BLaER1 treated with 17β-estradiol and CSF1 and Interleukin-3, amounts not matched to agents 10 nM and 100 nM (cell line): ENCODE measurements at regions not wholly inside any gene's neighbourhood (a gene's known extent, or its start where the extent isn't known, plus 50 kb on each side); places are given as distances from the start of the nearest gene placed in this dataset.

Experiments used
- H3K27ac ChIP-seq, 11 experiments: shearing (Covaris generic); formaldehyde crosslinking; 2 replicates each; pipeline ENCODE4 v1.8.1; 2022
- H3K27me3 ChIP-seq, 11 experiments: shearing (Covaris generic); formaldehyde crosslinking; 2 replicates each; pipeline ENCODE4 v1.8.1; 2022
- H3K36me3 ChIP-seq, 11 experiments: shearing (Covaris generic); formaldehyde crosslinking; 2 replicates each; pipeline ENCODE4 v1.8.1; 2022
- H3K4me1 ChIP-seq, 10 experiments: shearing (Covaris generic); formaldehyde crosslinking; 2 replicates each; pipeline ENCODE4 v1.8.1; 2022
- H3K4me2 ChIP-seq, 11 experiments: shearing (Covaris generic); formaldehyde crosslinking; 2 replicates each; pipeline ENCODE4 v1.8.1; 2022
- H3K4me3 ChIP-seq, 10 experiments: shearing (Covaris generic); formaldehyde crosslinking; 2 replicates each; pipeline ENCODE4 v1.8.1; 2022
- H3K9ac ChIP-seq, 11 experiments: shearing (Covaris generic); formaldehyde crosslinking; 2 replicates each; pipeline ENCODE4 v1.8.1; 2022
- H3K9me3 ChIP-seq, 11 experiments: shearing (Covaris generic); formaldehyde crosslinking; replicated peaks in 1 of 11; 2 replicates each; pipeline ENCODE4 v1.8.1; 2022
- H4K20me1 ChIP-seq, 11 experiments: shearing (Covaris generic); formaldehyde crosslinking; 2 replicates each; pipeline ENCODE4 v1.8.1; 2022
- Cebpa-rat ChIP-seq, 11 experiments: shearing (Covaris generic); IDR thresholded peaks; 2 replicates each; pipeline ENCODE4 v1.8.1; 2022

- Histone ChIP-seq H3K9me3 (no peaks in the 10 kb centered on the region), H3K36me3 (no peaks in the 10 kb centered on the region), H3K4me3 (no peak overlapping the region), H3K27ac (no peak overlapping the region), H3K9ac (no peak overlapping the region), H3K4me1 (peaks cover 17 to 30% (median 25%) of the 10 kb centered on the region in 10 experiments), H3K4me2 (no peak overlapping the region), H3K27me3 (peaks cover 0 to 87% (median 0%) of the 10 kb centered on the region in 11 experiments; a peak in 9 of 22 replicates), H4K20me1 (peaks cover 0 to 76% (median 0%) of the 10 kb centered on the region in 11 experiments; a peak in 12 of 22 replicates)
- TF ChIP-seq Cebpa-rat (IDR thresholded peaks at IDR 0.05) = no peak
These were observed 167.9 kb upstream of the B3GAT1 start for GRCh38 chr11:134579724-134580609.

GRCh38 chr11:134578807-134579723 is 167.0 kb upstream of the B3GAT1 start:
- Histone ChIP-seq H4K20me1 (peaks cover 0 to 70% (median 0%) of the 10 kb centered on the region in 11 experiments; a peak in 11 of 22 replicates), H3K36me3 (no peaks in the 10 kb centered on the region), H3K4me2 (no peak overlapping the region), H3K27me3 (peaks cover 0 to 78% (median 0%) of the 10 kb centered on the region in 11 experiments; a peak in 9 of 22 replicates), H3K9ac (no peak overlapping the region), H3K4me3 (no peak overlapping the region), H3K27ac (no peak overlapping the region), H3K4me1 (peaks cover 15 to 21% (median 17%) of the 10 kb centered on the region in 10 experiments), H3K9me3 (no peaks in the 10 kb centered on the region)
- TF ChIP-seq Cebpa-rat (IDR thresholded peaks at IDR 0.05) = no peak

- no peak overlapping the region for H3K27ac ChIP-seq
- H3K4me2 ChIP-seq = no peak overlapping the region
- H3K27me3 ChIP-seq = peaks cover 0 to 69% (median 0%) of the 10 kb centered on the region in 11 experiments; a peak in 9 of 22 replicates
- H3K4me3 ChIP-seq = no peak overlapping the region
- H3K36me3 ChIP-seq = no peaks in the 10 kb centered on the region
- no peak for TF ChIP-seq Cebpa-rat (IDR thresholded peaks at IDR 0.05)
- peaks cover 3 to 9% (median 5%) of the 10 kb centered on the region in 10 experiments for H3K4me1 ChIP-seq
- peaks cover 0 to 62% (median 0%) of the 10 kb centered on the region in 11 experiments; a peak in 10 of 22 replicates for H4K20me1 ChIP-seq
- H3K9ac ChIP-seq = no peak overlapping the region
- H3K9me3 ChIP-seq = no peaks in the 10 kb centered on the region
These were observed 165.8 kb upstream of the B3GAT1 start for GRCh38 chr11:134577751-134578395.

- no peak for TF ChIP-seq Cebpa-rat (IDR thresholded peaks at IDR 0.05)
- no peaks in the 10 kb centered on the region for H3K9me3 ChIP-seq
- H3K36me3 ChIP-seq = no peaks in the 10 kb centered on the region
- no peak overlapping the region for H3K9ac ChIP-seq
- peaks cover 0 to 57% (median 0%) of the 10 kb centered on the region in 11 experiments; a peak in 7 of 22 replicates for H3K27me3 ChIP-seq
- H3K4me1 ChIP-seq = no peaks in the 10 kb centered on the region
- H3K4me3 ChIP-seq = no peak overlapping the region
- peaks cover 0 to 50% (median 0%) of the 10 kb centered on the region in 11 experiments; a peak in 7 of 22 replicates for H4K20me1 ChIP-seq
- no peak overlapping the region for H3K4me2 ChIP-seq
- no peak overlapping the region for H3K27ac ChIP-seq
These were observed 164.7 kb upstream of the B3GAT1 start for GRCh38 chr11:134576721-134577171.

GRCh38 chr11:134576286-134576685 is 164.2 kb upstream of the B3GAT1 start:
- Histone ChIP-seq H3K9ac (no peak overlapping the region), H3K9me3 (no peaks in the 10 kb centered on the region), H3K4me1 (no peaks in the 10 kb centered on the region), H3K27ac (no peak overlapping the region), H4K20me1 (peaks cover 0 to 49% (median 0%) of the 10 kb centered on the region in 11 experiments; a peak in 7 of 22 replicates), H3K4me2 (no peak overlapping the region), H3K27me3 (peaks cover 0 to 53% (median 0%) of the 10 kb centered on the region in 11 experiments; a peak in 7 of 22 replicates), H3K4me3 (no peak overlapping the region), H3K36me3 (no peaks in the 10 kb centered on the region)
- TF ChIP-seq Cebpa-rat (IDR thresholded peaks at IDR 0.05) = no peak

- no peak for TF ChIP-seq Cebpa-rat (IDR thresholded peaks at IDR 0.05)
- peaks cover 0 to 47% (median 0%) of the 10 kb centered on the region in 11 experiments; a peak in 7 of 22 replicates for H3K27me3 ChIP-seq
These were observed 163.6 kb upstream of the B3GAT1 start for GRCh38 chr11:134575504-134576230.

GRCh38 chr11:134574947-134575346 is 162.9 kb upstream of the B3GAT1 start:
- Histone ChIP-seq H3K27ac (no peak overlapping the region), H3K36me3 (no peaks in the 10 kb centered on the region), H3K4me1 (no peaks in the 10 kb centered on the region), H3K4me2 (no peak overlapping the region), H3K9me3 (no peaks in the 10 kb centered on the region), H3K9ac (no peak overlapping the region), H3K27me3 (peaks cover 0 to 39% (median 0%) of the 10 kb centered on the region in 11 experiments; a peak in 7 of 22 replicates), H4K20me1 (peaks cover 0 to 39% (median 0%) of the 10 kb centered on the region in 11 experiments; a peak in 7 of 22 replicates), H3K4me3 (no peak overlapping the region)
- TF ChIP-seq Cebpa-rat (IDR thresholded peaks at IDR 0.05) = no peak

More at GRCh38 chr11:134575504-134576230, 163.6 kb upstream of the B3GAT1 start:
- Histone ChIP-seq H4K20me1 (peaks cover 0 to 43% (median 0%) of the 10 kb centered on the region in 11 experiments; a peak in 7 of 22 replicates), H3K4me1 (no peaks in the 10 kb centered on the region), H3K9me3 (no peaks in the 10 kb centered on the region), H3K36me3 (no peaks in the 10 kb centered on the region), H3K27ac (no peak overlapping the region), H3K4me3 (no peak overlapping the region), H3K9ac (no peak overlapping the region), H3K4me2 (no peak overlapping the region)

GRCh38 chr11:134574425-134574824 is 162.4 kb upstream of the B3GAT1 start:
- TF ChIP-seq Cebpa-rat (IDR thresholded peaks at IDR 0.05) = no peak
- Histone ChIP-seq H3K4me1 (no peaks in the 10 kb centered on the region), H3K9ac (no peak overlapping the region), H4K20me1 (peaks cover 0 to 34% (median 0%) of the 10 kb centered on the region in 11 experiments; a peak in 7 of 22 replicates), H3K4me2 (no peak overlapping the region), H3K4me3 (no peak overlapping the region), H3K27ac (no peak overlapping the region), H3K9me3 (no peaks in the 10 kb centered on the region), H3K27me3 (peaks cover 0 to 34% (median 0%) of the 10 kb centered on the region in 11 experiments; a peak in 6 of 22 replicates), H3K36me3 (no peaks in the 10 kb centered on the region)
